ENCODE measurements at regions not wholly inside any gene's neighbourhood (a gene's known extent, or its start where the extent isn't known, plus 50 kb on each side); places are given as distances from the start of the nearest gene placed in this dataset.

GRCh38 chr7:156223935-156224832, 411.9 kb upstream of the SHH start:
- no peak for DNase-seq (ENCODE audit: low read depth)

- no peak for DNase-seq (ENCODE audit: low read depth)
Measured at GRCh38 chr7:156222611-156223010, 410.3 kb upstream of the SHH start.

- no peak for DNase-seq (ENCODE audit: low read depth)
Measured at GRCh38 chr7:156222151-156222550, 409.9 kb upstream of the SHH start.

DNA sequence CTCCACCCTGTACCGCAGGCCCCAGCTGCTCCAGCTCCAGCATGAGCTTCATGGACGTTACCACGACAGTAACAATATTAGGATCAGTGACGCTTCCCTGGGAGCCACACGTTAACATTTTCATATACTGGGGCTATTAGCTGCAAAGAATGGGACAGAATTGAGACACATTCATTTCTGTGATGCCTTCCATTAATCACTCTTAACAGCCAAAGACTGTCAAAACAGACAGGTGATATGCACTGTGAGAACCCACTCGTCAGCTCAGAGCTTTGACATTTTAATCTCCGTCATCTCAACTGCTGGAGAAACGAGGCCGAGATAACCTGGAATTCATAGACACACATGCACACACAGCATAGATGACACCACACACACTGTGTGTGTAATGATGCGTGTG, 408.4 kb upstream of the SHH start:
- DNase-seq (ENCODE audit: low read depth), result no peak

GRCh38 chr7:156220078-156220605, 407.9 kb upstream of the SHH start:
- DNase-seq (ENCODE audit: low read depth), result no peak

DNA sequence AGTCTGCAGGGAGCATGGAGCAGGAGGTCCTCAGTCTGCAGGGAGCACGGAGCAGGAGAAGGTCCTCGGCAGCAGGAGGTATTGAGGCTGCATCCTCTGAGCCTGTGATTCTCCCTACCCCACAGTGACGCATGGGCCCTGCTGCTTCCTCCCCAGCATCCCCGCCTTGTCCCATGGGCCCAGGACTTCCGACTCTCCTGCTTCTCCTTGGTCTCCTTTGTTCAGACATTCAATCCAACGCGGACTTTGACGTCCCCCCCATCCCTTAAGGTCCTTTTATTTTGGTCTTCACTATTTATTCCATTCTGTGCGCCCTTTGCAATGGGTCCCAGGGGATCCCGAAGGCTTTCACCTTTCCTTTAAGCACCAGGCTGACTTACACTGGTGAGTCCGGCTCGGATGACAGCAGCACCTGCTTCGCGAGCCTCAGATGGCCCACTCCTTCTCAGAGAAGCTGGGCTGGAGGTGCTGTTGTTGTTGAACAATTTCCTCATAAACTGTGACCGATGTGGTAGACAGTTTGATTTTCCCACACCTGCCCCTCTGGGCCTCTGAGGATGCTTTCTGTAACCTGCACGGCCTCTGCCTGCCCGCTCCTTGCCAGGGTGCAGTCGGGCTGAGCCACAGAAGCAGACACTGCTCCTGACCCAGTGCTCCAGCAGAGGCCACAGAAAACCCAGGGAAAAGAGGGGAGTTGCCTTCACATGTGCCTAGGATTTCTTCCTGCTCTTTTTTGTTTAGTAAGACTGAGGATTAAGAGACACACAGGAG, 407.2 kb upstream of the SHH start:
- DNase-seq (ENCODE audit: low read depth), result no peak

GRCh38 chr7:156218544-156219306, 406.5 kb upstream of the SHH start:
- DNase-seq (ENCODE audit: low read depth), result no peak

GRCh38 chr7:156217803-156218202, 405.5 kb upstream of the SHH start:
- no peak for DNase-seq (ENCODE audit: low read depth)

- no peak for DNase-seq (ENCODE audit: low read depth)
Measured at GRCh38 chr7:156209087-156209486, 396.8 kb upstream of the SHH start.

DNA sequence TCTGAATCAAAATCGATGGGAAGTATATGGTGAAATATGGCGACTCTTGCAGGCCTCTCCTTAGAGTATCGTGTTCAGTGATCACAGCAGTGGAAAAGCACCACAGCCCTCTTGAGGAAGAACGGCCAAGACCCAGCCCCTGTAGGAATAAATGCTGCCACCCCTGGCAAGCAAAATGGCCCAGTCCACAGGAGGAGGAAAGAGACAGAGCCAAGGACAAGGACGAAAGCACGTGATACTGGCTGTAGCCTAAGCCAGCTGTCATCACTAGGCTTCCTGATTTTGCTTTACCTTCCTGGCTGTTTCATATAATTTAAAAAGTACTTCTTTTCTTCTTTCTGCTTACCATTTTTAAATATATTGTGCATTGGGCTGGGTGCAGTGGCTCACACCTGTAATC, 395.0 kb upstream of the SHH start:
- no peak for DNase-seq (ENCODE audit: low read depth)

DNA sequence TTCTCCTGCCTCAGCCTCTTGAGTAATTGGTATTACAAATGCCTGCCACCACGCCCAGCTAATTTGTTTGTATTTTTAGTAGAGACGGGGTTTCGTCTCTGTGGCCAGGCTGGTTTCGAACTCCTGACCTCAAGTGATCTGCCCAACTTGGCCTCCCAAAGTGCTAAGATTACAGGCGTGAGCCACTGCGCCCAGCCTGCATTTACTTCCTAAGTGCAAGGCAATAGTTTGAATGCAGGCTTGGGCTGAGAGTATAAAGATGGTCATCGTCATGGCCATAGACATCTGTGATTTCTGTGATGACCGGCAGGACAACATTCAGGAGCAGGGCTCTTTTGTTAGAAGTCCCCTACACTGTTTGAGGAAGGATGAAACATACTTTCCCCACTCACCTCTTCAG, 393.9 kb upstream of the SHH start:
- DNase-seq (ENCODE audit: low read depth), result no peak

- DNase-seq (ENCODE audit: low read depth), result no peak
Measured at GRCh38 chr7:156204820-156205219, 392.6 kb upstream of the SHH start.

GRCh38 chr7:156203923-156204322, 391.7 kb upstream of the SHH start:
- no peak for DNase-seq (ENCODE audit: low read depth)

- DNase-seq (ENCODE audit: low read depth), result no peak
Measured at GRCh38 chr7:156198277-156198676, 386.0 kb upstream of the SHH start.

DNA sequence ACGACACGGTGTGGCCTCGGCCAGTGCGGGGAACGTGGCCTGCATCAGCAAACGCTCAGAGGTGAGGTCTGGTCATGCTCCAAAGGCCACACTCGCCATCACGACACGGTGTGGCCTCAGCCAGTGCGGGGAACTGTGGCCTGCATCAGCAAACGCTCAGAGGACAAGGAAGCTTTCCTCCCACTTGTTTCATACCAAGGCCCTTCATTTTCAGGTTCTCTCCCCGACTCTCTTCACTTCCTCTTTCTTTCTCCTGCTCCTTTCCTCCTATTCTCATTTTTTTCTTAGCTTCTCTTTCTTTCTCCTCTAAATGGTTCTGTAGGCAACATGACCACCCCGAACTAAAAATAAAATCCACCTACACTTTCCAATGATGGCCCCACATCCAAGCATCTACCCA, 384.4 kb upstream of the SHH start:
- no peak for DNase-seq (ENCODE audit: low read depth)

DNA sequence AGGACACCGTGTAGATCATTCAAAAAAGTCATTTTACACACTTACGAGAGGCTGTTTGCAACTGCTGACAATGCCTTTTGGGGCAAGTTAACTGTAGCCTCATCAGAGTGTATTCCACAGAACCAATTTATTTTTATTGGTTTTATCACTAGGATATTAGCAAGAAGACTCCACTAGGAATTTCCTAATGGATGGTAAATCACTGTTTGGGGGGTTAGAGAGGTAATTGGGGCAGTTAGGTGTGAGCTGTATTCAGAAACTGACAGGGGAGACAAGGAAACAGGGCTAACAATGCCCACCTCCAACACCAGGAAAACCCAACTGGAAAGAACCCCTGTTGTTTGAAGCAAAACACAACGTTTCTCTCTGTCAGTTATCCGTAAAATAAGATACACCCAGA, 383.0 kb upstream of the SHH start:
- no peak for DNase-seq (ENCODE audit: low read depth)

DNA sequence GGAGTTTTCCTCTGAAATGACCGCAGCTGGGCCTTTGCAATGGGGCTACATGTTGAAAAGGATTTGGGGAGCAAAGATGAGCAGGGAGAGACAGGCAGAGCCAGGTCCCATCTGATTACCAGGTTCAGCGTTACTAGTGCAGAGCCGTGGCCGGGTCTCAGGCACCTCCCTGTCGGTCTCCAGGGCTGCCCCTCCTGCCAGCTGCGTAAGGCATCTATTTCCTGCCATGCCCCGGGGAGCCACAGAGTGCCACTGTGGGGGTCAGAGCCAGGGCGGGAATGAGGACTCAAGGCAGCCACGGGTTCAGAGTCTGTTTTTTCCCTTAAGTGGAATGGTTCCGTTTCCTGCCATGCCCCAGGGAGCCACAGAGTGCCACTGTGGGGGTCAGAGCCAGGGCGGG, 382.6 kb upstream of the SHH start:
- no peak for DNase-seq (ENCODE audit: low read depth)

- DNase-seq (ENCODE audit: low read depth), result no peak
Measured at GRCh38 chr7:156192921-156193320, 380.7 kb upstream of the SHH start.

GRCh38 chr7:156191090-156191489, 378.8 kb upstream of the SHH start:
- no peak for DNase-seq (ENCODE audit: low read depth)

DNA sequence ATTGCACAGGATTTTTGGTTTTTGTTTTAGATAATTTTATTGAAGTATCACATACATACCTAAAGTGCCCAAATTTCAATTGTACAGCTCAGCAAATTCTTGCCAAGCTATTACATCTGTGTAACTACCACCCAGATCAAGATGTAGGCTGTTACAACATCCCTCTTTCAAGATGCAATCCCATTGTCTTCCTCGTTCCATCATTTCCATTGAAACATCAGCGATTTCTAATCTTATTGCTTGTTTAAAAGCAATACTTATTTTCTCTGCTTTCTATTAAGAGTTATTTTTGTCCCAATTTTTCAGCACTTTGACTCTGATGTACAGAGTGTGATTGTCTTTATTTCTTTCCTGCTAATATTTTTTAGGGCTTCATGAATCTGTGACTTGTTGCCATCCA, 372.8 kb upstream of the SHH start:
- DNase-seq (ENCODE audit: low read depth), result no peak

DNA sequence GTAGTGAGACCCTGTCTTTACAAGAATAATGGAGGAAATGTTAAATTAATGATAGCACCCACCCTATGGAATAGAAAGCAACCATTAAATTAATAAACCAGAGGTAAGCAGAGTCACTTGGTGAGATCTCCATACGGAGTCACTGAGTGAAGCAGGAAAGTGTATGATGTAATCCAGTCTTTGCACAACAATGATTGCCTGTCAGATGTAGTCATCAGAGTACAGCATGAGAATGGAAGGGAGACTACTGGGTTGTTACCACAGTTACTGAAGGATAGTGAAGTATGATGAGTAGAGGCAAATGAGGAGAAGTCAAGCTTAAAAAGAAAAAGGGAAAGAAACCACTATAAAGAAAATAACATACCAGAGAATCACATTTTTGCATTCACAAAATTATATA, 371.9 kb upstream of the SHH start:
- DNase-seq (ENCODE audit: low read depth), result no peak

DNA sequence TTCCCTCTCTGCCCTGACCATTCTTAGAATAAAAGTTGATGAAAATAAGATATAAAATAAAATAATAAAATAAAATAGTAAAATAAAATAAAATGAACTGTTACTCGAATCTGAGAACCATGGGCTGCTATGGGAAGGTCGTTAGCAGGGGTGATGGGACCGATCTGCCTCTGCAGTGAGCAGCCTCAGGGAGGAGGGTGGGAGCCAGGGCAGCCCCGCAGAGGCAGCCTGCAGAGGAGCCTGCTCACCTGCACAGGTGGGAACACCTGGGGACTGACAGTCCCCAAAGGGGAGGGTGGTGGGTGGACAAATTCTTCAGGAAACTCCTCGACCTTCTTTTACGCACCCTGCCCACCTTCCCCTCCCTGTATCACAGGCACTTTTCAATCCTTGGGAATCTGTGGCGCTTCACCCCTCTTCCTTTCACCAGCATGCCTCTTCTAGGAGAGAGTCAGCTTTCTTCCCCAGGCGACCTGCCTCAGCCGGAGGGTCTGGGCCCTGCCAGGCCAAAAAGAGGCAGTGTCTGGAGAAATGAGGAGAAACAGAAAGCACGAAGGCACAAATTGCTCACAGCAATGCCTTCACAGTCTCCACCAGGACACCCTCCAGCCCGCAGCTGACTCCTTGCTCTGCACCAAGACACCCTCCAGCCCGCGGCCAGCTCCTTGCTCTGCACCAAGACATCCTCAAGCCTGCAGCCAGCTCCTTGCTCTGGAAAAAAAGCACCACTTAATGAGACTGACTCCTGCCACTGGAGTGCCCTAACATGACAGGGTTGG, 368.4 kb upstream of the SHH start:
- no peak for DNase-seq (ENCODE audit: low read depth)

Measured in EH (cell line).